ENCODE measurements at regions not wholly inside any gene's neighbourhood (a gene's known extent, or its start where the extent isn't known, plus 50 kb on each side); places are given as distances from the start of the nearest gene placed in this dataset.
"Not testable (repeated sequence)": the region's sequence is repeated elsewhere in the genome, so short reads cannot be mapped to it uniquely, and the experiment has no call there.

- intact Hi-C loops (cut with DNase I), result no loop called here
- 89 to 94% methylated on average over 1 of the region's 1 CpG for WGBS, 2 donors
- peaks cover 0 to 49% (median 24%) of the 10 kb centered on the region in 7 donors for H3K27me3 ChIP-seq
Measured at GRCh38 chr16:86272744-86273143, 237.6 kb upstream of the FOXF1 start.

GRCh38 chr16:86277221-86277620 is 233.1 kb upstream of the FOXF1 start:
- intact Hi-C loops (cut with DNase I), result no loop called here
- 52 to 54% methylated on average over 3 of the region's 3 CpGs for WGBS, 2 donors
- Histone ChIP-seq H3K27me3 (peaks cover 0 to 55% (median 31%) of the 10 kb centered on the region in 7 donors), H3K4me1 (no peaks in the 10 kb centered on the region), H3K36me3 (no peaks in the 10 kb centered on the region), H3K4me3 (no peak overlapping the region), H3K27ac (no peak overlapping the region), H3K9me3 (peaks cover 0 to 8% (median 0%) of the 10 kb centered on the region in 11 donors)
- ATAC-seq (no peak), DNase-seq (no peak)
- no peak for TF ChIP-seq CTCF (IDR thresholded peaks at IDR 0.05)

More at GRCh38 chr16:86272744-86273143, 237.6 kb upstream of the FOXF1 start:
- Histone ChIP-seq H3K36me3 (no peaks in the 10 kb centered on the region), H3K27ac (no peak overlapping the region), H3K4me1 (no peaks in the 10 kb centered on the region), H3K4me3 (no peak overlapping the region), H3K9me3 (peaks cover 0 to 10% (median 0%) of the 10 kb centered on the region in 11 donors)
- DNase-seq (no peak), ATAC-seq (no peak)
- TF ChIP-seq CTCF (IDR thresholded peaks at IDR 0.05), result no peak

- intact Hi-C loops (cut with DNase I), result not testable (repeated sequence)
Measured at GRCh38 chr16:86277859-86278258, 232.5 kb upstream of the FOXF1 start.

GRCh38 chr16:86281421-86281820 is 228.9 kb upstream of the FOXF1 start:
- no peak overlapping the region for H3K27ac ChIP-seq
- intact Hi-C loops (cut with DNase I), result no loop called here
- H3K36me3 ChIP-seq, result no peaks in the 10 kb centered on the region
- peaks cover 2 to 66% (median 43%) of the 10 kb centered on the region in 7 donors for H3K27me3 ChIP-seq
- TF ChIP-seq CTCF (IDR thresholded peaks at IDR 0.05), result no peak
- no peak for DNase-seq
- ATAC-seq, result no peak
- H3K4me1 ChIP-seq, result no peaks in the 10 kb centered on the region
- no peaks in the 10 kb centered on the region for H3K9me3 ChIP-seq
- H3K4me3 ChIP-seq, result no peak overlapping the region
- 81 to 85% methylated on average over 12 of the region's 12 CpGs for WGBS, 2 donors

More at GRCh38 chr16:86277859-86278258, 232.5 kb upstream of the FOXF1 start:
- not testable (repeated sequence) for H3K4me1 ChIP-seq, H3K36me3 ChIP-seq, DNase-seq, ATAC-seq, H3K9me3 ChIP-seq, H3K27ac ChIP-seq, H3K4me3 ChIP-seq
- 81 to 86% methylated on average over 4 of the region's 4 CpGs for WGBS, 2 donors
- H3K27me3 ChIP-seq, result peaks cover 0 to 61% (median 31%) of the 10 kb centered on the region in 7 donors

GRCh38 chr16:86283944-86284343 is 226.4 kb upstream of the FOXF1 start:
- DNase-seq (no peak), ATAC-seq (no peak)
- Histone ChIP-seq H3K9me3 (no peaks in the 10 kb centered on the region), H3K27ac (no peak overlapping the region), H3K36me3 (no peaks in the 10 kb centered on the region), H3K4me3 (no peak overlapping the region), H3K27me3 (peaks cover 10 to 77% (median 63%) of the 10 kb centered on the region in 7 donors), H3K4me1 (no peaks in the 10 kb centered on the region)
- intact Hi-C loops (cut with DNase I), result no loop called here
- WGBS, 2 donors, result 54 to 56% methylated on average over 5 of the region's 5 CpGs
- no peak for TF ChIP-seq CTCF (IDR thresholded peaks at IDR 0.05)

Measured in heart right ventricle (tissue), 16 donors.